GM19372 (cell line): ENCODE measurements at regions not wholly inside any gene's neighbourhood (a gene's known extent, or its start where the extent isn't known, plus 50 kb on each side); places are given as distances from the start of the nearest gene placed in this dataset.

Experiments
- ATAC-seq: cut with Tn5 transposase; IDR thresholded peaks from one replicate; pipeline ENCODE4 v1.9.1; 2021; ENCODE audit warnings: mild to moderate bottlenecking, low read depth, moderate library complexity; ENCODE audit not compliant: unreplicated experiment

DNA sequence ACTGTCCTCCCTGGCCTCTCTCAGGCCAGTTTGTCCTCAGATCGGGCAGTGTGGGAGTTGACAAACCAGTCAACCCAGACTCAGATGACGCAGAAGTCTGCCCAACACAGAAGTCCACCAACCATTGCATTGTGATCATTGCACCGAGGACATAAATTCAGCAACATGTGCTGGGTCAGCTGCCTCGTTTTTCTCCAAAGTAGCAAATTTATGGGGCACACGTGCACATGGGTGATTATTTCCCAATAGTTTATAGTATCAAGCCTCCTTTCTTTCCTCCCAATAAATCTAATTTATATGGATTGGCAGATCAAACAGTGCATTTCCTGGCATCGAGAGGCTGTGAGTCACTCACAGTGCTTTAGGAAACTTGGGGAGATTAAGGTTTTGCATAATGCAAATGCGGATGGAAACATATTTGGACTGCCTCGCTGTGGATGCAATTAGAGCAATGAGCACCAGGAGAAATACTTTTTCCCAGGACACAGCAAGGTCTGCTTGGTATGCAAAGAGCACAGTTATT is 413.7 kb upstream of the SULF2 start:
- ATAC-seq, result no peak

DNA sequence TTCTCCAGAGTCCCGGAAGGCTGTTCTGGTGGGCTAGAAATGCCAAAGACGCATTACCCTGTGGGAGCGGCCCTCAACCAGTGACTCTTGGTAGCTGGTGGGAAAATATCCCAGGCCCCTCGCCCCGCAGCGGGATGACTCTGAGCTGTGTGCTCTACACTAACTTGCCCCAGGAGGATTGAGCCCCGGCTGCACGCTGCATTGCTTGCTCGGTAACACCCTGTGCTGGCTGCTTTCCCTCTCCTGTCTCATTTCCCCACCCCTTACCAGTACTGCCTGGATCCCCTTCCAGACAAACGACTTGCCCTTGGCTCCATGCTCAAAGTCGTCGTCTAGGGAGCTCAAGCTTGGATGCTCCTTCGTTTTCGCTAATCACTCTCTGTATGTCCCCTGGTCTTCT is 411.8 kb upstream of the SULF2 start:
- no peak for ATAC-seq

DNA sequence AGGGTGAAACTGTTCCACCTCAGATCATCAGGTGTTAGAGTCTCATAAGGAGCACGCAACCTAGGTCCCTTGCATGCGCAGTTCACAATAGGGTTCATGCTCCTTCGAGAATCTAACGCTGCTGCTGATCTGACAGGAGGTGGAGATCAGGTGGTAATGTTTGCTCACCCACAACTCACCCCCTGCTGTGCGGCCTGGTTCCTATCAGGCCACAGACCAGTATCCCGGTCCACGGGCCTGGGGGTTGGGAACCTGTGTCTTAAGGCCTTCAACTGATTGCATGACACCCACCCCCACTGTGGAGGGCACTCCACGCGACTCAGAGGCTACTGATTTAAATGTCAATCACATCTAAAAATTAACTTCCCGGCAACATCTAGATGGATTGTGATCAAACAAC is 411.2 kb upstream of the SULF2 start:
- no peak for ATAC-seq

DNA sequence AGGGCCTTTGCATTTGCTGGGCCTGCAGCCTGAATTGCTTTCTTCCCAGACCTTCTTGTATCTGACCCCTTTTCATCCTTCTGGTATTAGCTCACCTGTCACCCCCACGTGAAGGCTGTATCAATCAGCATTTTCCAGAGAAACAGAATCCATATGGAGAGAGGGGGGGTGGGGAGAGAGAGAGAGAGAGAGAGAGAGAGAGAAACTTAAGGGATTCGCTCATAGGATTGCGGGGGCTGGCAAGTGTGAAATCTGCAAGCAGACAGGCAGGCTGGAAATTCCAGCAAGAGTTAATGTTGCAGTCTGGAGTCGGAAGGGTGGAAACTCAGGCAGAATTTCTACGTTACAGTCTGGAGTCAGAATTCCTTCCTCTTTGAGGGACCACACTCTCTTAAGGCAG is 410.7 kb upstream of the SULF2 start:
- ATAC-seq, result no peak

DNA sequence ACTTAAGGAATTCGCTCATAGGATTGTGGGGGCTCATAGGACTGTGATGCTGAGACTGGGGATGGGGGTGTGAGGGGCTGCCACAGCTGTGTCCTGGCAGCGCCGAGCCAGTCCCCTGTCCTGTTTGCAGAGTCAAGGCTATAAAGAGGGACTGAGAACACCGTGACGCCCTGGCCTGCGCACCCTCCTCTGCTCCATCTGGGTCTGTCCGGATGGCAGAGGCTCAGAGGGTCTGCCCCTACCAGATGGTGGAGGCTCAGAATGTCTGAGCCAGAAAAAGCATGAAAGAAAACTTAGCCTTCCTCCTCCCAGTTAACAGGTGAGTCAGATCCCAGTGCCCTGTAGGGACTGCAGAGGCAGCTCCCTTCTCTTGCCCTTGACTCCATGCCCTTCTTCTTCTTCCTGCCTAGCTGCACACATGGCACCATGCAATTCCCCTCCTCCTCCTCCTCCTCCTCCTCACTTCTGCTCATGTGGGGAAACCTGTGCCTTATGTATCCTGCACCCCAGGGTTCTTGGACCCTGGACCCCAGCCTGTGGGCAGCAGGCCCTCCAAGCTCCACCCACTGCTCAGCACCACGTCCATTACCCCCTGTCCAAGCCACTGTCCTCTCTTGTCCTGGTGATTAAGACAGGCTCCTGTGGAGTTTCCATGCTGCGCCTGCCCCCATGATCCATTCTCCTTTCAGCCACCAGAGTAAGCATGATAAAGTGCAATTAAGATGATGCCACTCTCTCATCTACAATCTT is 410.0 kb upstream of the SULF2 start:
- no peak for ATAC-seq

DNA sequence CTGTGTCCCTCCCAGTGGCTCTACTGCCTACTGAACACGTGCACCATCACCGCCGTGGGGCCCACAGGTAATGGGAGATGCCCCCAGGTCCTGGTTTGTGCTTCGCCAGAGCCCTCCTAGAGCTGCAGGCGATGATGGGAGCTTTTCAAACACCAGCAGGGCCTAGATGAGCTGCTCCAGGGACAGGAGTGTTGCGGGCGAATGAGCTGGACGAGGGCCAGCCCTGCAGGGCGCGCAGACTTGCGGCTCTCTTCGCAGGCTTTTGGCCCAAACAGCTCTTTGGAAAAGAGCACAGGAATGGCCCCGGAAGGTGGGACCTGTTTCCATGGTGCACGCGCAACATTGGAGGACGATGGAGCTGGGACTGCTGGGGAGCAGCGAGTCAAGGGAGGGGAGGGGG is 409.3 kb upstream of the SULF2 start:
- no peak for ATAC-seq

DNA sequence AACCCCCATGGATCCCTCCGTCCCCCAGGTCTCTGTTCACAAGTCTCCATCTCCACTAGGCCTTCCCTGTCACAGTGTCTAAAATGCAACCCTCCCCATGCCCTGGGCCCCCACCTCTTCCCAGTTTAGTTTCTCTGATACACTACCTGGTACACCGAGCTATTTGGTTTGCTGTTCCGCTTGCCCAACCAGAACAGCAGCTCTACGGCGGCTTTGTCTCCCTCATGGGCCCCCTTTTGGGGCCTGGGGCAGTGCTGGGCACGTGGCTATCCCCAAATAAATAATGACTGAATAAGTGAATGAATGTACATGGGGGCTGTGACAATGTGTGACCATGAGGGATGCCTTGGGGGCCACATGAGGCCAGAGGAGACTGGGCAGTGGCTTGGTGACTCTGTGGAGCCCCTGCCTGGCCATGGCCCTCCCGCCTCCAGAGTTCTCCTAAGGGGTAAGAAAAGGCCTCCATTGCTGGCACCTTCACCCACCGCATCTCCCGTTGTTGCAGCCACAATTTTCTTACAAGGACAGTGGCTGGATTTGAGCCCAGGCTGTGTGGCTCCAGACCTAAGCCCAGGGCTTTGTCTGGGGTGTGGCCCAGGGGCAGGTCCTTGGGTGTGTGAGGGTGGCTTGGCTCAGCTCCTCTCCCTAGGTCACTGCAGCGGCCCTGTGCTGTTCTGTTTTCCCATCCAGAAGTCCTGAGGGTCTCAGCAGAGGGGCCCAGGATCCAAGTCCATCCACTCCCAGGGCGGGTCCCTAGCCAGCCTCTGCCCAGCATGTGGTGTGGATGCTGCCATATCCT is 408.5 kb upstream of the SULF2 start:
- ATAC-seq, result no peak

DNA sequence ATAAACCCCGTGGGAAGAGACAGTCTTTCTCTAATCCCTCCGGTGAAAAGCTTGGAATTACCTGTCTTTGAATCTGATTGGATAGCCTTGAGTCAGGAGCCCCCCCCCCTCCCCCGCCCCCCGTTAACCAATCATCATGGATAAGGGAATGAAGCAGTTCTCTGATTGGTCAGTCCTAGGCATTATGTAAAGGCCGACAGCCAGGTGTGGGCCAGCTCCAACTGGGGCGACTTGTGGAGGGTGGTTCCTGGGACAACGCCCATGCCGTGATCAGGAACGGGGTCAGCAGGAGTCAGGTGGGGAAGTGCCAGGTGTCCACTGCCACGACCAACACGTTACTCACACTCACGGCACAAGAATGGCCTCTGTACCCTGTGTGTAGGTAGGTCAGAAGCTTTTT is 406.8 kb upstream of the SULF2 start:
- ATAC-seq, result no peak

DNA sequence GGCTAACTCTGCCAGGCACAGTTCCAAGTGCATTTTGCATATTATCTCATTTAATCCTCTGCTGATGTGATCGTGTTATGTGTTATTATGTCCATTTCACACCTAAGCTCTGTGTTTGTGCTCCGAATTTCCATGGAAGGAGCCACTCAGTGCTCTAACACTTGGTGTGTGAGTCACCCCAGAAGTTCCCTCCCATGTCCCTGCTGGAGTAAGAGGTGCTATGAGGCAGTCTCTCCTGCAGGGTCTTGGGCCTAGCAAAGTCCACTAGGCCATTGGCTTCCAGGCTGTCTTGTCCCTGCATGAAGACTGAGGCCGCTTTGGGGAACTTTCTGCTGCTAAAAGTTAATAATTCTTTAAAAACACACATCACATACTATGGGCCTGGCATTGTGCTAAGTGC is 405.9 kb upstream of the SULF2 start:
- no peak for ATAC-seq

DNA sequence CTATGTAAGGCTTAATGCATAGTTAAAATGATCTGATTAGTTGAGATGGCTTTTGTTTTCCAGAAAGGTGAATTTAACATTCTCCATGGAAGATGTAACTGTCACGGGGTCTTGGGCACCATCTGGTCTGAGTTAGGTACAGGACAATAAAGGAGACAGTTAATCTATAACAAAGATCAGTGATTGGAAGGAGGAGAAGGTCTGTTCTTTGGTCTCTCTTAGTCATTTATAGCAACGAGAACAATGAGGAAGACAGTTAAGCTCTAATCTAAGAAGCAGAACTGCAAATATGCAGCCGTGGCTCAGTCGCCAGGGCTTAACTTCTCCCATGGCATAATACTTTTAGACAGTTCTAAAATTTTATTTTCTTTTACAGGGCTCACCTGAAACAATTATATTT is 405.5 kb upstream of the SULF2 start:
- ATAC-seq, result no peak

DNA sequence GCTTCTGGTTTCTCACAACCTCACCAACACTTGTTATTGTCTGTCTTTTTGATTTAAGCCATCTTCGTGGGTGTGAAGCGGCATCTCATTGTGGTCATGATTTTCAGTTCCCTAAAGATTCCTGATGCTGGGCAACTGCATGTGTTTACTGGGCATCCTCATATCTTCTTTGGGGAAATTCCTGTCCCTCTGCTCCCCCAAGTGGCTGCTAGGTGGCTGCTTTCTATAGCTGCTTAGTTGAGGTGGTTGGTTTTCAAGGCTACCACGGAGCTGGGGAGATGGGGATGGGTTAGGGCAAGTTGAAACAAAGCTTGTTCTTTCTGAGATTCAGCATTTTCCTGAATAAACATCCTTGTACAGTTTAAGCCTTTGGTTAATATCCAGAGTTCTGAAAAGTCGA is 403.9 kb upstream of the SULF2 start:
- no peak for ATAC-seq

DNA sequence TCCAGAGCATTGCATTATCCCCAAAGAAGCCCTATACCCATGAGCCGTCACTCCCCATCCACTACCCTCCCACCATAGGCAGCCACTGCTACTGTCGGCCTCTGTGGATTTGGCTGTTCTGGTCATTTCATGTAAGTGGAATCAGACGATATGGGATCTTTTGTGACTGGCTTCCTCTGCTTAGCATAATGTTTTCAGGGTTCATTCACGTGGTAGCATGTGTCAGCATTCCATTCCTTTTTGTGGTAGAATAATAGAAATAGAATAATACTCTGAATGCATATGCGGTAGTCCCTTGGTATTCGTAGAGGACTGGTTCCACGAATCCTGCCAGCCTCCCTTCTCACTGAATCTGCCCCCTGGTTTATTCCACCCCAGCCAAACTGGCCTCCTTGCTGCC is 402.6 kb upstream of the SULF2 start:
- no peak for ATAC-seq

DNA sequence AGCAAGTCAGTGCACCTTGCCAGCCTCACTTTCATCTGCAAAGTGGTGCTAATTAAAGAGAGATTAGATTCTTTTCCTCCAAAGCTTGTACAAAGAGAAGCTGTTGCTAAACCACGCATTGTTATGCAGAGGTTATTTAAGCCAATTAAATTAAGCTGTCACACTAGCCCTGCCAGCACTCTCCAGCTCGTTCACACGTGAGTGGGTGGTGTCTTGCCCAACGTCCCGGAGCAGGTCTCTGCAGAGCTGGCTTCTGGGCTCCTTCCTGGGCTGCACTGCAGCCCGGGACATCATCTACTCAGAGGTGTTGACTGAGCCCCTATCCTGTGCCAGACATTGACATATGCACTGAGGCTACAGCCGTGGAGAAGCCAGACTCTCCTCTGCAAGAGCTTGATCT is 401.6 kb upstream of the SULF2 start:
- ATAC-seq, result no peak

DNA sequence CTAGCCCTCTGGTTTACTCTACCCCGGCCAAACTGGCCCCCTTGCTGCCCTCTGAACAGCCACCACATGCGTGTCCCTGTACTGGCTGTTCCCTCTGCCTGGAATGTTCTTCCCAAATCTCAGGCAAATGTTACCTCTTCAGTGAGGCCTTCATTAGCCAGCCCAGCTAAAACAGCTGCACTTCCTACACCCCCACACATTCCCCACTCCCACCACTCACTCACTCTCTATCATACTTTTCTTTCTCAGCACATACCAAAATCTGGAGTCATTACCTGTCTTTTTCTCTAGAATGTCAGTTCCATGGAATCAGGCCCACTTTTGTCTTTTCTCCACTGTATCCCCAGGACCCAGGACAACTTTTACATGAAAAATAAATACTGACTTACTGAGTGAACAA is 401.2 kb upstream of the SULF2 start:
- ATAC-seq, result no peak

DNA sequence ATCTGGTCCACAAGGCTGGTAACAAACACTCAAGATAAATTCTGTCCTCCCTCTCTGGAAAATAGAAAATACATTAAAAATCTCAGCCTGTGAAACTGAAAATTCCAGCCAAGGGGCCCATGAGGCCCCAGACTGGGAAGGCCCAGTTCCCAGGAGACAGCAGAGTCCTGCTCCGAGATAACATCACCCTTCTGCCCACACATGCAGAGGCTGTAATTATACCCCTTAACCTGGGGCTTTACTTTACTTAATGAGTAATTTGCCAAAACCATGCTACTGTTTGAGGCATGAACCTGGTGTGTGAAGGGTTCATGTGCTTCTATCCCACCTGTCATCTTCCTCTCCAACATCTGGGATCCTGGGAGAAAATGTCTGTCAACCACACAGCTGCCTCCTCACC is 398.9 kb upstream of the SULF2 start:
- ATAC-seq, result no peak

DNA sequence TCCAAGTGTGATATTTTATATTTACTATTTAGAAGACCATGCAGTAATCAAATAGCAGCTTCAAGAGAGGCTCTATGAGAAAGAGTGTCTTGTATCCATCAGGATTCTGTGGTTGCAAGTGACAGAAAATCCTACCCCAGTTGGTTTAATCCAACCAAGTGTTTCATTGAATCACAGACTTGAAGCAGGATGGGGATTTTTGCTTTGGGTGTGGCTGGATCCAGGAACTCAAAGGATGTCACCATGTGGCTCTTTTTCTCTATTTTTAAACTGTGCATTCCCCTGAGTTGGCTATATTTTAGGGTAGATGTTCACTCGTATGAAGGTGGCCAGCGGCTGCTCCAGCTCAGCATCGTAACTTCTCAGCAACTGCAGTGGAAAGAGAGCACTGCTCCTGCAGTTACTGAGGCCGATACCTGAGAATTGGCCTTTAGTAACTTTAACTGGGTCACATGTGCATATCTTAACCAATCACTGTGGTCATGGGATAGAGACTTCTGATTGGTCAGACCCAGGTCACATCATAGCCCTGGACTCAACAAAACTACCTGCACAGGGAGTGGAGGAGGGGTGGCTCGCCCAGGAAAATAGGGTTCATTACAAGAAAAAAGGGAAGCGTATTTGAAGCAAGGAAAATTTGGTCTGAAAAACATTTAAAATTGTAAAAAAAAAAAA is 396.1 kb upstream of the SULF2 start:
- no peak for ATAC-seq

DNA sequence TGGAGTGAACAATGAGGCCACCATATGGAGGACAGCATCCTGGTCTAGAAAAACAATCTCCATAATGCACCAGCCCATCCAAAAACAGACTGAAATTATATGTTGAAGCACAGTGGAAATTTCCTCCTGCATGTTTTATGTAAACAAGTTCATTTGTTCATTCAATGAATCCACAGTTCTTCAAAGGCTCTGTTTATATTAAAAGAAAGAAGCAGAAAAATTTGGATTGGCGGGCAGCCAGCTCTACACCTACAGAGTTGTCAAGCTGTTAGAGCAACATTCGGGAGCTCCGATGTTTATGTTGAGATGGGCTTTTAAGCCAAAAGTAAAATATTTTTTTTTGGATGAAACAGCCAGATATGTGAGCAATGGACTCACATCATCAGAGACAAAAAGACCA is 395.3 kb upstream of the SULF2 start:
- ATAC-seq, result no peak

DNA sequence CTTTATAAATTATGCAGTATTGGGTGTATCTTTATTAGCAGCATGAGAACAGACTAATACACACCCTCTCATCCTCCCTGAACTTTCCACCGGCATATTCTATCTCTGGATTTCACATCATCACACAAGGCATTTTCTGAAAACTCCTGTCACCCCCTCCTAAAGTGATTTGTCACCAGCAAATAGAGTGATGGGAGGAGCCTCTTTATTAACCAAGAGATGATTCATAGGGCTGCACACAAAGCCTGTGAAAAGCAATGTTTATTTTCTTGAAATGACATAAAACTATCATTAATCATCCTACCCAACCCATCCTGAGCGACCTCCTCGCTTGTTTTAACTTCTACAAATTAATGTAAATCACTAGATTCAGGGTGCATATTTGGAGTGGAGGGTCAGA is 394.7 kb upstream of the SULF2 start:
- no peak for ATAC-seq

DNA sequence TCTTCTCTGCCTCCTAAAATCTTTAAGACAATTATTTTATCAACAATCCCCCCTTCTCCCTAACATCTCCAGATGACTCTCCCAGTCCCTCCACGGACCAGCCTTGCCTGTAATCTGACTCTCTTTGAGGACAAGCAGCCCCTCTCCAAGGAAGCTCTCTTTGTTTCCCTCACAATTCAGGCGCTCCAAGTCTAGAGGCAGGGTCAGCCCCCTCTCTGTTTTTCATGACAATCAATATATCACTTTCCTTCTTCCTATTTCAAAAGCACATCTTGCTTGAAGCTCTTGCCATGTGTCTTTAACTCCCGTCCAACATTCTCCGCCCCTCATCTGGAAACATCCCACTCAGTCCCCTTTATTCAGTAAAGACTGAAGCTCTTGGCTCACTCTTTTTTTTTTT is 393.4 kb upstream of the SULF2 start:
- ATAC-seq, result no peak

DNA sequence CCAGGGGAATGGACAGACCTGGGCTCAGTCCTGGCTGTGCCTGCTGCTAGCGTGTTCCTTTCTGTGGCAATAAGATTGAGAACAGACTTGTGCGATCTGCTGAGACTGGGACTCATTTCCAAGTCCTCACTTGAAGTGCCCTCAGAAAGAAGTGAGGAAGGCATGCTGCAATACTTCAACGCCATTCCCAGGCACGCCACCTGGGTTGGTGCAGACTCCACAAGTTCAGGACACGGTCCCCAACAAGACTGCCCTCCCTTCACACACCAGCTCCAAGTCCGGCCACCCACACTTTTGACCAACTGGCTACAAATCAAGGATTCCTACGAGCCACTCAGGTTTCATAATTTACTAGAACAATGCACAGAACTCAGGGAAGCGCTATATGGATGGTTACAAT is 391.8 kb upstream of the SULF2 start:
- ATAC-seq, result no peak

DNA sequence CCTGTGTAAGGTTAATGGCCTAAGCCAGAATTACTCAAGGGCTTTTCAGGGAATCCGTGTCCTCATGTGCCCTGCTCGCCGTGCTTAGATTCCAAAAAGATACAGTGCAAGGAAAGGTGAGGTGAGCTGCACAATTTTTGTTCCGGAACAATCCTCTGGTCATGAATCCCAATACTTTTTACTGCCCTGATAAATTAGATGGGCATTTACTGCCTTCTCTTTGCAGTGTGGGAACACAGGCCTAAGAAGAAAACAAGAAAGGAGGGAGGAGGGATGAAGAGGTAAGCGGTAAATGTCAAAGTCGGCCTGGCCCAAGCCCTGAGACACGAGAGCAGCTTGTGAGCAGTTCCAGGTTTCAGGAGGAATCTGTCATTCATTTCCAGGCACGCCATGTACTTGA is 390.9 kb upstream of the SULF2 start:
- ATAC-seq, result no peak
